EH (cell line): ENCODE measurements at regions not wholly inside any gene's neighbourhood (a gene's known extent, or its start where the extent isn't known, plus 50 kb on each side); places are given as distances from the start of the nearest gene placed in this dataset.

ENCODE experiments used
- DNase-seq: peaks from one replicate; pipeline ENCODE4 v3.0.0-alpha.2; 2015; ENCODE audit warnings: low read depth

DNA sequence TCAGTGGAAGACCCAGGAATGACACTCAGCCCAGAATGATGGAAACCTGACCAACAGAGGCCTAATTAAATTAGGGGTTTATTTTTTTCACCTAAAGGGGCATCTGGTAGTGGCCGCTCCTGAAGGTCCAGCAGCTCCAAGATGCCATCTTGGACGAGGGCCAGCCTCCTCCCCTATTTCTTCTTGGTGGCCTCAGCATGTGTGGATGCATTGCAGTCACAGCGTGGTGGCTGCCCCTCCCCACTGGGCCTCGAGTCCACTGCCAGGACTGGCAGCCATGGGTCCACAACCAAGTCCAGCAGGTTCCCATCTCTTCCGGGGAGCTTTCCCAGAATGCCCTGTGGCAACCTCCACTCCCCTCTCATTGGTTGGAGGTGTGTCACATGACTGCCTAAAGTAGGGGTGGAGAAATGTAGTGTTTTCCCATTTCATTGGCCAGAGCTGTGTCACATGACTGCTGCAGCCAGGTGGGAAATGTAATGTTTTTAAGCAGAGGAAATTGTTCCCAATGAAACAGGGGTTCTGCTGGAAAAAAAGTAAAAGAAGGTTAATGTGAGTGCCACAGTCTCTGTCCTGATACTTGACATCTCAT, 628.2 kb downstream of the PTPRU start:
- peak; percentile 1 for DNase-seq

GRCh38 chr1:29861922-29862321, 625.6 kb downstream of the PTPRU start:
- no peak for DNase-seq

DNA sequence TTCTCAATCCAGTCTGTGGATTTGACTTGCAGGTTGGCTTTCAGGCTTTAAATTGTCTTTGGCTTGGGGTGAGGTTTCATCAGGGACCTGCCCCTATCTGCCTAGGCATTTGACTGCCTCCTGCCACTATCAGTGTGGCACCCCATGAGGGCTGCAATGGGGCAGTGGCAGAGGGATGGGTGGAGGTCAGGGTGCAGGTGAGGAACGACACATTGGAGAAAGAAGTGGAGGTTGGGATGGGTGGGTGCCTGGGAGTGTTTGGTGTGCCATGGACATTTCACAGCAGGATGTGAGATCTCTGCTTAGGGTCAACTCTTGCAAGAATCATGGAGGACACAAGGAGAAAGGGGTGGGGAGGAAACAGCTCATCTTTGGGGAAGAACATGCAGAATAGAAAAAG, 625.1 kb downstream of the PTPRU start:
- DNase-seq = no peak

DNA sequence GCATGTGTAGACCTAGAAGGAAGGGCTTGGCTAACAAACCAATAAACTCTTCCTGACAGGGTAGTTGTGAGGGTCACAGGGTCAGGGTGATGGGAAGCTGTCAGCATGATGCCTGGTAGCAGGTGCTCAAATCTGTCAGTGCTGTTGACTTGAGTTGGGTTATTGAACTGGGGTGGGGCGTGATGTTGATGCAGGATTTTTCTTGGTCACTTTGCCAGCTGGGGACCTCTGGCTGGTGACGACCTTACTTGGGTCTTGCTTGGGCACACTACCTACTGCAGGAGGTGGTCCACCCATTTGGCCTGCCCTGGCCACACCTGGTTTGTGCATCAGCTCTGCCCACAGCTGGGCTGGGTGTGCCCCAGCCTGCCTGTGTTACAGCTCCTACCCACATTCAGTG, 624.4 kb downstream of the PTPRU start:
- DNase-seq = no peak

DNA sequence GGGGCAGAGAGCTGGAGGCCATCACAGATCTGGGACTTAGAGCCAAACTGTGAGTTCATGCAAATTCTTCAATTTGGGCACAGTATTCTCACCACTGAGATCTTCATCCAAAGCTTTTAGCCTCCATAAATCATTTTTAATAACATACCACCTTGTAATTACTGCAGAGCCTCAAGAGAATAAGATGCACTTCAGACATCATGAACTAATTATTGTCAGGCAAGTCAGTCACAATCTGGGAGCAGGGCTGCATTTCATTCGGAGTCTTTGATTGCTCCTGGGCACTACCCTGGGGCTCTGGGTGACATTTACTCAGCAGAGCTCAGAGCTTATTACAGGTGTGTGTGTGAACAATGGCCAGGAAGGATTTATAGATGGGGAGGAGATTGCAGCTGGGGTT, 623.7 kb downstream of the PTPRU start:
- DNase-seq = no peak

DNA sequence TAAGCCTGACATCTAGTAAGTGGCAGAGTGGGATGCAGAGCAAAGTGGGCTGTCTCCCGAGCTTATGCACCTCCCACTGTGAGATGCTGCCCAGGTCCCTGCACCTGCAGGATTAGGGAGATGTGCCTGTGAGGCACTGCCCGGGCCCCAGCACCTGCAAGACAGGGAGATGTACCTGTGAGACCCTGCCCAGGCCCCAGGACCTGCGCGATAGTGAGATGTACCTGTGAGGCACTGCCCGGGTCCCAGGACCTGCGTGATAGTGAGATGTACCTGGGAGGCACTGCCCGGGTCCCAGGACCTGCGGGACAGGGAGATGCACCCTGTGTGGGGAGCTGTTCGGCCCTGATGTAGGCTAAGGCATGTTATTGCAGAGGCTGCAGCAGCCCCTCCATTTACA, 622.8 kb downstream of the PTPRU start:
- no peak for DNase-seq

DNA sequence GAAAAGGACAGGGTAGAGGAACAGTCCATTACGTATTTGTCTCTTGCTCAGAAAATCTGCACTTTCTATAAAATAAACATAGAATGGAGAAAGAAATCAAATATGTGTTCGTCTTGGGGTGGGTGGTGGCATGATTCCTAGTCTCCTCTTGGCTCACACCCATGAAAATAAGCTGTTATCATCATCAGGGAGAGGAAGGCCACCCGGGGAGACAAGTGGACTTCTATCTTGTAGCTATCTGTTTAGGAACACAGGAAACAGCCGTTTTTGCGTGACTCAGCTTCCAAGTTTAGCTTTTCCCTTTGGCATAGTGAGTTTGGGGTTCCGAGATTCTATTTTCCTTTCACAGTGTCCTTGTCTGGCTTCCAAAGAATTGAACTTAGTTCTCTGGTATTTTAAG, 622.3 kb downstream of the PTPRU start:
- peak; percentile 19 for DNase-seq

DNA sequence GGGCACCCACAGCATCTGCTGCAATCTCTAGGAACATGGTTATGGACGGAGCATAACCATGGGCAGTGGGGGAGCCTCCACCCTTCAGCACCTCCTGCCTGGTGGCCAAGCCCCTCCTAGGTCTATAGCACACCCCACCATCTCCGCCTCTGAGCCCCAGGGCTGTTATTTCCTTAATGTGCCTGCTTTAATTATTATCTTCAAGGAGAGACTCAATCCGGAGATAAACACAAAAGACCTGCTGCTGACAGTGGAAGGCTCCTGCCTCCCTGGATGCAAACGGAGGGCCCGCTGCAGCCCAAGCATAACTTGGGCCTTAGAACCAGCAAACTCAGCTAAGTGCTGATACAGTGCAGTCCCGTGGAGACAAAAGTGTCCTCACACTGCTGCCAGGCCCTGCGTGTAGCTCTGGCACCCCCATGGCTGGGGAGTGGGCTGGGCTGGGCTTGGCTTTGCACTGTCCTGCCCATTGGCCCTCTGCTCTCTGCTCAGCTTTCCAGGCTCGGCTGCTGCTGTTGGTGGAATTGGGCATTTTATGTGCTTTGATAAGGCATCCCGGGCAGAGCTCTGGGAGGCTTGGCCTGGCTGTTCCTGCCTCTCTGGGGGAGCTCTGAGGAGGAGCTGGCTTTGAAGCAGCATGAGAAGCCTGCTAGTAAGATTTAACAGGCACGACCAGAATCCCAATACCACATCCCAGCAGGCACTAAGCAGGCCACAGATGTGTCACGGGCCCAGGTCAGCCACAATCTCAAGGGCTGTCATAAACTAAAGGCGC, 620.2 kb downstream of the PTPRU start:
- DNase-seq = no peak

- no peak for DNase-seq
Measured at GRCh38 chr1:29855561-29856160, 619.3 kb downstream of the PTPRU start.

- DNase-seq = no peak
Measured at GRCh38 chr1:29854700-29855276, 618.5 kb downstream of the PTPRU start.

DNA sequence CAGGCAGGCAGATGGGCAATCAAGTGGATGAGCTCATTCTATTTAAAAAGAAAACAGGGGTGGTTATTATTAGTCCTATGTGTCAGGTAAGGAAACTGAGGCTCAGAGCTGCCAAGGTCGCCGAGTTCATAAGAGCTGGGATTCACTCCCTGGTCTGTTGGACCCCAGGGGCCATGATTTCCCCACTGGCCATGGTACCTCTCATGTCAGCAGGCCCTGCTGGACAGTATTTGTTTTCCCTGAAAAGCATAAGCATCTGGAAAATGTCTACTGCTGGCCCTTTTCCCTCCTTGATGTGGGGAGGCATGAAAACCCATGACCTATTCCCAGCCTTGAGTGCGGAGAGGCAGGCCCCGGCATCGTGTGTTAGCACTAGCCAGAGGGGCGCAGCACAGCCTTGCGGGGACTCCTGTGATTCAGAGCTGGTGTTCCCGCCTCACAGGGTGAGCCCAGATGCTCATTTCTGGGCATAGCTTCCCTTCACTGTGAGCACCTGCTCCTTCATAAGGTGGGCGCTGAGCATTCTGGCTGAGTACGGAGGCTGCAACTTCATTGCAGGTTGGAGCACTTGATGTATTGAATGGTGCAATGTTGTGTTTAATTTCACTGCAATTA, 617.5 kb downstream of the PTPRU start:
- no peak for DNase-seq

- DNase-seq = no peak
Measured at GRCh38 chr1:29852248-29852647, 615.9 kb downstream of the PTPRU start.

GRCh38 chr1:29851691-29852090, 615.4 kb downstream of the PTPRU start:
- no peak for DNase-seq

DNA sequence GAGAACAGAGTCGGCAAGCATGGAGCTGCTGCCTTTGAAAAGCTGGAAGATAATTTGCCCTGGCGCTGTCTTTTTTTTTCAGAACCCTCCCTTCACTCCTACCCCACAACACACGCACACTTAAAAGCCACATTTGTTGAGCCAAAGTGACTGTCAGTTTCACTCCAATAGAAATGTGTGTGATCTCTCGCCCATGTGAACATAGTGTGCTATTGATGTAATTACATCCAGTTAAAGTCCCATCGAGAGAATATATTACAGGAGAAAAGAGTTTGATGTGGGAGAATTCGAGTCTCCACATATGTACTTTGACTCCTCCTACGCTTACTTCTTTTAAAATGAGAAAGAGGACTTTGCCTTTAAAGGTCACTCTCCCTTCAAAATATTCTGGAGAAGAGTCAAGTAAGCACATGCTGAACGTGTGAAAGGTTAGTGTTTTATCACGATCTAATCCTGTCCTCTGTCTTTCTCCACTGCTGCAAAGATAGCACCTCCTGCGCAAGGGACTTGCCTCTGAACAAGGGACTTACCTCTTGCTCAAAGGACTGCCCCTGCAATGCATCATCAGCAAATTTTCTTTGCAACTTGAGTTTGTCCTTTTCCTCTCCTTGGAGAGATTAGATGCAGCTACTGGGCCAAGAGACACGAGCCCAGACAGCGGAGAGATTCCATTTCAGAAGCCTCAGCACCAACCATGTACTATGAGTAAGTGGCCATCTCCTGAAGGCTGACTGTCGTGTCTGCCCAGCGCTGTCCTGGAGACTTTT, 613.9 kb downstream of the PTPRU start:
- DNase-seq = no peak

- DNase-seq = peak; percentile 41
Measured at GRCh38 chr1:29849038-29849750, 612.9 kb downstream of the PTPRU start.

- no peak for DNase-seq
Measured at GRCh38 chr1:29845910-29846309, 609.6 kb downstream of the PTPRU start.

- DNase-seq = no peak
Measured at GRCh38 chr1:29842130-29842529, 605.8 kb downstream of the PTPRU start.

DNA sequence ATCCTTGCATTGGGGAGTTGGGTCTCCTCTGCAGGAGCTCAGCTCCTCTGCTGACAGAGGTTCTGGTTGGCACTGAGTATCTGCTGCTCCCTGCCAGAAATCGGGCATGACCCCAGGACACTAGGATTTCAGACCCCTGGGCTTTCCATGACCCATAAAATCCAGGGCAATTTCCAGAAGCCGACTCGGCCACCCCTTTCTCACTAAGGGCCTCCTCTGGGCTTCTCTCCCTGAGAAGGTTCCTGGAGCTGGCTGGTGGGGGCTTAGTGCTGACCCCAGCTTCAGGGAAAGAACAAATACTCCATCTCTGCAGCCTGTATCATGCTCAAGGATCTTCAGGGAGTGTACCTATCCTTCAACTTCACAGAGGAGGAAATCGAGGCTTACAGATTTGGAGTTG, 603.4 kb downstream of the PTPRU start:
- DNase-seq = no peak

DNA sequence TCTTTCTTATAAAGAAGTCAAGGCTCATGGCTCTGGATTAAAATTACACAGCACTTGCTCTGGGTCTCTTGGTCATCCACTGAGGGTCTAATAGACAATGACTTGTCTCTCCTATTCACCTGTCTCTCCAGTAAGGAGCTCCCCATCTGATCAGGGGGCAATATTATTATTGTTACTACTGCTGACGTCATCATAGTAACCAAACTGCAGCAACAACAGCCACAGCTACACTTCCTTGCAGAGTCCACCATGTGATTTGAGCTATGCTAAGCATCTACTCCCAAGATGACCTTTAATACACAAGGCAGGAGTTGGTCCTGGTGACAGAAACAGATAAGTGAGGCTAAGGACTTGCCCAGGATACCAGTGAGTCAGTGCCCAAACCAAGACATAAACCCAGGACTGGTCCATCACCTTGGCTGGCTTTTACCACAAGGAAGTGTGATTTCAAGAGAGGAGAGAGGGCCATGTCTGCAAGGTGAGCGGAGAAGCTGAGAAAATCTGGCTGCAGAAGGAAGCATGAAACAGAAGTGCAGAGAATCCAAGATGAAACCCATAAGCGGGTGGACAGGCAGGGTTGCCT, 602.5 kb downstream of the PTPRU start:
- no peak for DNase-seq

DNA sequence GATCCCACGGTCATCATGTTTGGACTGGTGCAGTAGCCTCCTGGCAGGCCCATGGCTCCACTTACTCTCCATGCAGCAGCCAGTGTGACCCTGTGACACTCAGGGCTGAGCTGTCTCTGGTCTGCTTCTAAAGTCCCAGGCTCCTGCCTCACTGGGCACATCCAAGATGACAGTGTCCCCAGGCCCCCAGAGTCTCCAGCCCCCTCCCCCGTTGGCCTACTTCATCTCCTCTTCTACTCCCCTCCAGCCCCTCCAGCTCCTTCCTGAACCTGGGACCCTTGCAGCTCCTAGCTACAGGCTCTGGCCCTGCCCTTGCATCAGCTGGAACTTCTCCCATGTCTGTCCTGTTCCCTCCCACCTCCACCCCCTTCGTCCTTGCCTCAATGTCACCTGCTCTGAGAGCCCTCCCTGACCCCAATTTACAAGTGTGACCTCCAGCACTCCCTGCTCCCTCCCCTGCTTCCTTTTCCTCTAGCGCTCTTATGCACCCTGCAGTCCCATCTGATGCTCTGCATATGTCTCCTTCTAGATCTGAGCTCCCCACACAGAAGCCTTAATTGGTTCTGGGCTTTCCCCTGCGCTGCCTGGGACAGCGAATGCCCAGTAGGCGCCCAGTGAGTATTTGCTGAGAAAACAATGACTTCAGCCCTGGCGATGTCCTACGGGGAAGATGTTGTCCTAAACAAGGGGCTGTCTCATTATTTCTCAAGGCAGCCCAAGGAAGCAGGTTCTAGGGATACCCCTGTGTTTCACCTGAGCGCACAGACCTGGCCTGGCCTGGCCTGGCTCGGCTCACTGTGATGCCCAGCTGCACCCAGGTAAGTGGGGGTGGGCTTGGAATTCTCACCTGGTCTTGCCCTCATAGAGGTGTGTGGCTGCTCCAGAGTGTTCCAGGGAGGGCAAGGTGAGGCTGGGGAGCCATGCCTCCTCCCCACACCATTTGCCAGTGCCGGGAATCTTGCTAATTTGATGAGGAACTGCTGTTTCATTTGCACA, 600.6 kb downstream of the PTPRU start:
- DNase-seq = no peak
